H1 (cell line): ENCODE measurements at regions not wholly inside any gene's neighbourhood (a gene's known extent, or its start where the extent isn't known, plus 50 kb on each side); places are given as distances from the start of the nearest gene placed in this dataset.

Experiments
- CBX8 ChIP-seq: fragments of 300-800, 300-1000 bp; sonication (generic); IDR thresholded peaks from 2 replicates; pipeline ENCODE4 v1.7.1; 2016; ENCODE audit warnings: low read depth, low read length, borderline replicate concordance
- CEBPB ChIP-seq: IDR thresholded peaks from 2 replicates; pipeline ENCODE4 v1.6.1; 2012; ENCODE audit warnings: low read depth, low read length
- CTCF ChIP-seq, 3 experiments: IDR thresholded peaks; 1 replicate in 2 of 3; 2 replicates in 1 of 3; pipeline versions ENCODE4 v1.5.1 to v1.6.1; 2011; ENCODE audit warnings: low read length in 3 of 3, mild to moderate bottlenecking in 3 of 3, inconsistent platforms in 2 of 3, low read depth in 1 of 3, moderate library complexity in 1 of 3; ENCODE audit not compliant: insufficient read depth in 1 of 3; ENCODE audit errors: control extremely low read depth in 1 of 3
- EGR1 ChIP-seq: IDR thresholded peaks from 2 replicates; pipeline ENCODE4 v1.6.1; 2011; ENCODE audit warnings: low read depth, low read length, borderline replicate concordance
- EZH2 ChIP-seq: fragments of 200-600 bp; sonication (generic); IDR thresholded peaks from 2 replicates; pipeline ENCODE4 v1.7.1; 2012; ENCODE audit warnings: low read depth, mild to moderate bottlenecking, moderate library complexity, low read length, inconsistent platforms; ENCODE audit not compliant: severe bottlenecking
- GABPA ChIP-seq: IDR thresholded peaks from 2 replicates; pipeline ENCODE4 v1.6.1; 2011; ENCODE audit warnings: mild to moderate bottlenecking, low read length, moderate library complexity, borderline replicate concordance; ENCODE audit not compliant: insufficient read depth
- KDM5A ChIP-seq: fragments of 200-600 bp; IDR thresholded peaks from 2 replicates; pipeline ENCODE4 v1.7.1; 2012; ENCODE audit warnings: mild to moderate bottlenecking, low read length, inconsistent platforms, mixed read lengths
- POLR2A ChIP-seq, 2 experiments: IDR thresholded peaks; 1 replicate in 1 of 2; 2 replicates in 1 of 2; pipeline ENCODE4 v1.6.1; 2011; ENCODE audit warnings: low read depth in 2 of 2, low read length in 2 of 2, mild to moderate bottlenecking in 2 of 2; ENCODE audit errors: control extremely low read depth in 1 of 2
- POLR2AphosphoS5 ChIP-seq: IDR thresholded peaks from 2 replicates; pipeline ENCODE4 v1.6.1; 2011; ENCODE audit warnings: low read depth, low read length
- RAD21 ChIP-seq, 2 experiments: IDR thresholded peaks in 1 of 2; conservative IDR thresholded peaks in 1 of 2; 2 replicates each; pipeline ENCODE4 v1.6.1; 2011; ENCODE audit warnings: low read depth in 2 of 2, low read length in 2 of 2, improper control_type of control experiment in 1 of 2, inconsistent platforms in 1 of 2, mild to moderate bottlenecking in 1 of 2, moderate library complexity in 1 of 2
- RXRA ChIP-seq: IDR thresholded peaks from 2 replicates; pipeline ENCODE4 v1.6.1; 2011; ENCODE audit warnings: low read depth, mild to moderate bottlenecking, low read length, moderate library complexity; ENCODE audit not compliant: insufficient read depth
- YY1 ChIP-seq: IDR thresholded peaks from 2 replicates; pipeline ENCODE4 v1.6.1; 2011; ENCODE audit warnings: low read depth, mild to moderate bottlenecking, low read length

- TF ChIP-seq GABPA (no peak), CEBPB (no peak), CTCF (IDR thresholded peaks at IDR 0.05; ENCODE audit: control extremely low read depth in 1 of 3, insufficient read depth in 1 of 3, low read depth in 1 of 3, low read length in 3 of 3) (no peak), RXRA (no peak), KDM5A (no peak), YY1 (no peak), EGR1 (no peak), RAD21 (IDR thresholded peaks at IDR 0.05 in 1 of 2, conservative IDR thresholded peaks at IDR 0.05 in 1 of 2; ENCODE audit: low read depth in 2 of 2, low read length in 2 of 2) (no peak), EZH2 (no peak), POLR2A (IDR thresholded peaks at IDR 0.05; ENCODE audit: control extremely low read depth in 1 of 2, low read depth in 2 of 2, low read length in 2 of 2) (no peak), POLR2AphosphoS5 (no peak), CBX8 (no peak)
Observed at GRCh38 chr13:73984201-73984600, 150.0 kb downstream of the KLF12 start.
